HG02938 (cell line): ENCODE measurements at regions not wholly inside any gene's neighbourhood (a gene's known extent, or its start where the extent isn't known, plus 50 kb on each side); places are given as distances from the start of the nearest gene placed in this dataset.
A peak's percentile ranks its signal among the peaks of the same experiment; 100 is the strongest.
"Not testable (repeated sequence)": the region's sequence is repeated elsewhere in the genome, so short reads cannot be mapped to it uniquely, and the experiment has no call there.

Experiments used
- ATAC-seq: cut with Tn5 transposase; IDR thresholded peaks from one replicate; pipeline ENCODE4 v1.9.1; 2021; ENCODE audit warnings: mild to moderate bottlenecking, moderate library complexity; ENCODE audit not compliant: unreplicated experiment

- ATAC-seq: no peak
Measured at GRCh38 chr5:158451993-158452672, 593.2 kb upstream of the CLINT1 start.

- no peak for ATAC-seq
Measured at GRCh38 chr5:158451203-158451992, 592.5 kb upstream of the CLINT1 start.

- no peak for ATAC-seq
Measured at GRCh38 chr5:158450751-158451171, 591.8 kb upstream of the CLINT1 start.

- not testable (repeated sequence) for ATAC-seq
Measured at GRCh38 chr5:158446761-158447160, 587.8 kb upstream of the CLINT1 start.

- not testable (repeated sequence) for ATAC-seq
Measured at GRCh38 chr5:158439204-158439603, 580.3 kb upstream of the CLINT1 start.

GRCh38 chr5:158436271-158437065 is 577.5 kb upstream of the CLINT1 start:
- no peak for ATAC-seq

GRCh38 chr5:158435161-158435616 is 576.2 kb upstream of the CLINT1 start:
- peak; percentile 44 for ATAC-seq

- no peak for ATAC-seq
Measured at GRCh38 chr5:158434749-158435148, 575.8 kb upstream of the CLINT1 start.

GRCh38 chr5:158433634-158434033 is 574.7 kb upstream of the CLINT1 start:
- no peak for ATAC-seq

GRCh38 chr5:158431369-158432029 is 572.6 kb upstream of the CLINT1 start:
- ATAC-seq: peak; percentile 50

GRCh38 chr5:158430798-158431167 is 571.8 kb upstream of the CLINT1 start:
- no peak for ATAC-seq

GRCh38 chr5:158430166-158430797 is 571.3 kb upstream of the CLINT1 start:
- no peak for ATAC-seq

- no peak for ATAC-seq
Measured at GRCh38 chr5:158429564-158429963, 570.6 kb upstream of the CLINT1 start.

GRCh38 chr5:158423623-158424200 is 564.8 kb upstream of the CLINT1 start:
- ATAC-seq: no peak

- no peak for ATAC-seq
Measured at GRCh38 chr5:158422653-158423515, 563.9 kb upstream of the CLINT1 start.

- ATAC-seq: no peak
Measured at GRCh38 chr5:158421319-158421718, 562.4 kb upstream of the CLINT1 start.

GRCh38 chr5:158419186-158419585 is 560.2 kb upstream of the CLINT1 start:
- no peak for ATAC-seq

GRCh38 chr5:158414780-158415179 is 555.8 kb upstream of the CLINT1 start:
- ATAC-seq: no peak

- no peak for ATAC-seq
Measured at GRCh38 chr5:158414333-158414762, 555.4 kb upstream of the CLINT1 start.
